Endodermal cell (in vitro differentiated cells): ENCODE measurements at regions not wholly inside any gene's neighbourhood (a gene's known extent, or its start where the extent isn't known, plus 50 kb on each side); places are given as distances from the start of the nearest gene placed in this dataset.

ENCODE experiments used
- DNase-seq: peaks from one replicate; pipeline ENCODE4 v3.0.0-alpha.2; 2017
- H3K27ac ChIP-seq: 2 replicates; pipeline ENCODE4 v1.5.1; 2013; ENCODE audit warnings: mild to moderate bottlenecking, low read depth, low read length, moderate library complexity
- H3K27me3 ChIP-seq: 2 replicates; pipeline ENCODE4 v1.6.1; 2013; ENCODE audit warnings: mild to moderate bottlenecking, low read length, moderate library complexity; ENCODE audit not compliant: insufficient read depth, control insufficient read depth, poor library complexity, severe bottlenecking
- H3K36me3 ChIP-seq: 2 replicates; pipeline ENCODE4 v1.7.0; 2013; ENCODE audit warnings: mild to moderate bottlenecking, low read length, moderate library complexity; ENCODE audit not compliant: control insufficient read depth, insufficient read depth
- H3K4me1 ChIP-seq: one replicate; pipeline ENCODE4 v1.7.0; 2013; ENCODE audit warnings: low read length; ENCODE audit not compliant: control insufficient read depth, insufficient read depth
- H3K4me3 ChIP-seq: 2 replicates; pipeline ENCODE4 v1.5.1; 2013; ENCODE audit warnings: mild to moderate bottlenecking, low read length, moderate library complexity
- H3K9ac ChIP-seq: 2 replicates; pipeline ENCODE4 v1.6.1; 2013; ENCODE audit warnings: mild to moderate bottlenecking, low read length, moderate library complexity; ENCODE audit not compliant: poor library complexity, severe bottlenecking; ENCODE audit errors: extremely low read depth
- H3K9me3 ChIP-seq: 2 replicates; pipeline ENCODE4 v1.6.1; 2013; ENCODE audit warnings: mild to moderate bottlenecking, low read length, moderate library complexity; ENCODE audit not compliant: control insufficient read depth
- H3K27ac Mint-ChIP-seq: 2 replicates; pipeline ENCODE4 v1.8.0; 2020; ENCODE audit warnings: mixed read lengths
- H3K27me3 Mint-ChIP-seq: 2 replicates; pipeline ENCODE4 v1.8.0; 2021; ENCODE audit warnings: mild to moderate bottlenecking, mixed read lengths; ENCODE audit not compliant: insufficient read depth
- H3K36me3 Mint-ChIP-seq: 2 replicates; pipeline ENCODE4 v1.8.0; 2020; ENCODE audit warnings: low read depth, mixed read lengths
- H3K4me1 Mint-ChIP-seq: 2 replicates; pipeline ENCODE4 v1.8.0; 2020; ENCODE audit warnings: mixed read lengths
- H3K4me3 Mint-ChIP-seq: 2 replicates; pipeline ENCODE4 v1.8.0; 2020; ENCODE audit warnings: mild to moderate bottlenecking, moderate library complexity, mixed read lengths
- H3K9me3 Mint-ChIP-seq: 2 replicates; pipeline ENCODE4 v1.8.0; 2020; ENCODE audit warnings: mild to moderate bottlenecking, mixed read lengths
- WGBS, 2 experiments: methylation state at CpG; one replicate each; pipeline versions ENCODE4 v1.1.5 to v1.1.7; 2013; ENCODE audit warnings: missing lambda C conversion rate in 2 of 2, mixed read lengths in 1 of 2; ENCODE audit not compliant: insufficient coverage in 1 of 2, insufficient read length in 1 of 2; 5-methylcytosine and 5-hydroxymethylcytosine counted together
- TF ChIP-seq, protein P1 (sequence below): fragments of 200-600 bp; sonication (generic); conservative IDR thresholded peaks from 2 replicates; pipeline ENCODE4 v1.5.0; 2021; ENCODE audit warnings: antibody characterized with exemption, mild to moderate bottlenecking

DNA sequence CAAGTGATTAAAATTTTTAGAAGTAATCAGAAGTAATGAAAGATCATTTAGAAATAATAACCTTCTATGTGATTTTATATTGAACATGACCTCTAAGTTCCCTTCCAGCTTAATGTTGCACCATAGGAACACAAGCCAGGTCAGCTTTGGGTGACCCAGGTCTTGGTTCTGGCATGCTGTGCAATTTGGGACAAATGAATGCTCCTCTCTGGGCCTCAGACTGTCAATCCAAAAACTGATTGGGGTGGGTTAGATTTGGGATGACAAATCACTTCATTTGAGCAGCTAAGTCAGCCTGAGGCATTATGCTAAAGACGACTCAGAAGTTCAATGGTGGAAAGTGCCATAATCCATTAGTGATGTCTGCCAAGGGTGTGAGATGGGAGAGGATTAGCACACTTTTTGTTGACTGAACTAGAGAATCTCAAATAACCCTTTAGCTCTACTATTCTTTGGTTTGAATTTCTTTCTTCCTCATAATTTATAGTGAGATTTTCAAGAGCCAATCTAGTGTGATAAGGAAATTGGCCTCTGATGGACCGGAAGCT lies 60.7 kb upstream of the BOD1 start:
- no peak overlapping the region for H3K27ac Mint-ChIP-seq
- Histone ChIP-seq H3K4me1 (no peaks in the 10 kb centered on the region), H3K27me3 (no peaks in the 10 kb centered on the region), H3K27ac (no peak overlapping the region), H3K36me3 (no peaks in the 10 kb centered on the region), H3K9me3 (peaks cover 9% of the 10 kb centered on the region), H3K9ac (no peak overlapping the region), H3K4me3 (no peak overlapping the region)
- peaks cover 6% of the 10 kb centered on the region for H3K4me1 Mint-ChIP-seq
- 93 to 100% methylated on average over 1 to 2 of the region's 2 CpGs for WGBS, 2 experiments
- H3K4me3 Mint-ChIP-seq = no peak overlapping the region
- DNase-seq = no peak
- TF ChIP-seq, protein P1, sequence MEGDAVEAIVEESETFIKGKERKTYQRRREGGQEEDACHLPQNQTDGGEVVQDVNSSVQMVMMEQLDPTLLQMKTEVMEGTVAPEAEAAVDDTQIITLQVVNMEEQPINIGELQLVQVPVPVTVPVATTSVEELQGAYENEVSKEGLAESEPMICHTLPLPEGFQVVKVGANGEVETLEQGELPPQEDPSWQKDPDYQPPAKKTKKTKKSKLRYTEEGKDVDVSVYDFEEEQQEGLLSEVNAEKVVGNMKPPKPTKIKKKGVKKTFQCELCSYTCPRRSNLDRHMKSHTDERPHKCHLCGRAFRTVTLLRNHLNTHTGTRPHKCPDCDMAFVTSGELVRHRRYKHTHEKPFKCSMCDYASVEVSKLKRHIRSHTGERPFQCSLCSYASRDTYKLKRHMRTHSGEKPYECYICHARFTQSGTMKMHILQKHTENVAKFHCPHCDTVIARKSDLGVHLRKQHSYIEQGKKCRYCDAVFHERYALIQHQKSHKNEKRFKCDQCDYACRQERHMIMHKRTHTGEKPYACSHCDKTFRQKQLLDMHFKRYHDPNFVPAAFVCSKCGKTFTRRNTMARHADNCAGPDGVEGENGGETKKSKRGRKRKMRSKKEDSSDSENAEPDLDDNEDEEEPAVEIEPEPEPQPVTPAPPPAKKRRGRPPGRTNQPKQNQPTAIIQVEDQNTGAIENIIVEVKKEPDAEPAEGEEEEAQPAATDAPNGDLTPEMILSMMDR = no peak
- H3K27me3 Mint-ChIP-seq = no peaks in the 10 kb centered on the region
- peaks cover 7% of the 10 kb centered on the region for H3K36me3 Mint-ChIP-seq
- H3K9me3 Mint-ChIP-seq = peaks cover 46% of the 10 kb centered on the region

DNA sequence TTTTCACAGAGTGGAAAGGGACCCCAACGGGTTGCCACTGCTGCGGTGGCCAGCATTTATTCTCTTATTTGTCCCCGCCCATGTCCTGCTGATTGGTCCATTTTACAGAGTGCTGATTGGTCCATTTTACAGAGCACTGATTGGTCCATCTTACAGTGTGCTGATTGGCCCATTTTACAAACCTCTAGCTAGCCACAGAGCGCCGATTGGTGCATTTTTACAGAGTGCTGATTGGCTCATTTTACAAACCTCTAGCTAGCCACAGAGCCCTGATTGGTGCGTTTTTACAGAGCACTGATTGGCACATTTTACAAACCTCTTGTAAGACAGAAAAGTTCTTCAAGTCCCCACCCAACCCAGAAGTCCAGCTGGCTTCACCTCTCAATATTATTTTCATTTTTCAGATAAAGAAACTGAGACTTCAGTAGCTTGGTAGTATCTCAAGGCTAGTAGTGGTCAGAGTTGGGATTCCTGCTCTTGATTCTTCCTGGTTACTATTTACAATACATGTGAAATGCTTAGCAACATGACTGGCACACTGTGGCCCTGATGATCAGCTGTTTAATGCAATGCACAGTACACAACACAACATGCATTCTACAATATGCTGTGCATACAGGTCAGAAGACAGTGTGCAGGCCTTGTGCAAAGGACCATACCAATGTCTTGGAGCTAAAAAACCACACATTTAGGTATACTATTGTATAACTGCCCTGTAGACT lies 63.6 kb upstream of the BOD1 start:
- Mint-ChIP-seq H3K9me3 (peaks cover 32% of the 10 kb centered on the region), H3K4me1 (peaks cover 2% of the 10 kb centered on the region), H3K27ac (no peak overlapping the region), H3K4me3 (no peak overlapping the region), H3K36me3 (peaks cover 4% of the 10 kb centered on the region), H3K27me3 (no peaks in the 10 kb centered on the region)
- Histone ChIP-seq H3K27ac (no peak overlapping the region), H3K36me3 (no peaks in the 10 kb centered on the region), H3K4me3 (no peak overlapping the region), H3K27me3 (no peaks in the 10 kb centered on the region), H3K9ac (no peak overlapping the region), H3K4me1 (no peaks in the 10 kb centered on the region), H3K9me3 (peaks cover 4% of the 10 kb centered on the region)
- TF ChIP-seq, protein P1 = no peak
- WGBS, 2 experiments = 93 to 98% methylated on average over 6 of the region's 6 CpGs
- no peak for DNase-seq

DNA sequence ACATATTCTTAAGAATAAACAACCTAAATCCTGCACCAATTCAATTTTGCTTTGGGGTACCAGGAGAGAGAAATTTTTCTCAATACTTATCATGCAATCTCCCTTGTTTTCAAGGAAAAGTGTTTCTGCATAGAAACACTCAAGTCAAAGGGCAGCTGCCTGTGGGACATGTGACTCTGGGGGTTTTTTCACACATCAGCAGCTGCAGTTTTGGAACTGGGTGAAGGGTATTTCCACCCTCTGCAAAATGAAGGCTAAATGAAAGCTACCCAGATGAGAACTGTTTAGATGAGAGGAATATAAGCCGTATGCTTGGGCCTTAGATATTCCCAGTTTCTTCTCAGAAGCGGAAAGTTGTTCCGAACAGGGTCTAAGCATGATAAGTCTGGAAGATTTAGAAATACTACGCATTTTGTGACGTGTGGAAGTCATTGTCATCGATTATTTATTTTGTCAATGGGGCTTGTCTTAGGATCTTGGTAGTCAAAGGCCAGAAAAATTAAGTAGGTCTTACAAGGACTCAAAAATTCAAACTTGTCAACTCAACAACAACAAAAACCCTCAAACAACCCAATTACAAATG lies 64.3 kb upstream of the BOD1 start:
- H3K36me3 ChIP-seq = no peaks in the 10 kb centered on the region
- H3K27ac ChIP-seq = no peak overlapping the region
- peaks cover 4% of the 10 kb centered on the region for H3K36me3 Mint-ChIP-seq
- H3K9me3 Mint-ChIP-seq = peaks cover 28% of the 10 kb centered on the region
- TF ChIP-seq, protein P1 = no peak
- DNase-seq = no peak
- peaks cover 1% of the 10 kb centered on the region for H3K4me1 Mint-ChIP-seq
- no peak overlapping the region for H3K9ac ChIP-seq
- H3K4me3 ChIP-seq = no peak overlapping the region
- WGBS, 2 experiments = 95 to 96% methylated on average over 6 of the region's 6 CpGs
- no peak overlapping the region for H3K27ac Mint-ChIP-seq
- H3K27me3 ChIP-seq = no peaks in the 10 kb centered on the region
- H3K4me1 ChIP-seq = no peaks in the 10 kb centered on the region
- H3K4me3 Mint-ChIP-seq = no peak overlapping the region
- H3K27me3 Mint-ChIP-seq = no peaks in the 10 kb centered on the region
- H3K9me3 ChIP-seq = no peaks in the 10 kb centered on the region
